ENCODE measurements at regions not wholly inside any gene's neighbourhood (a gene's known extent, or its start where the extent isn't known, plus 50 kb on each side); places are given as distances from the start of the nearest gene placed in this dataset.

DNA sequence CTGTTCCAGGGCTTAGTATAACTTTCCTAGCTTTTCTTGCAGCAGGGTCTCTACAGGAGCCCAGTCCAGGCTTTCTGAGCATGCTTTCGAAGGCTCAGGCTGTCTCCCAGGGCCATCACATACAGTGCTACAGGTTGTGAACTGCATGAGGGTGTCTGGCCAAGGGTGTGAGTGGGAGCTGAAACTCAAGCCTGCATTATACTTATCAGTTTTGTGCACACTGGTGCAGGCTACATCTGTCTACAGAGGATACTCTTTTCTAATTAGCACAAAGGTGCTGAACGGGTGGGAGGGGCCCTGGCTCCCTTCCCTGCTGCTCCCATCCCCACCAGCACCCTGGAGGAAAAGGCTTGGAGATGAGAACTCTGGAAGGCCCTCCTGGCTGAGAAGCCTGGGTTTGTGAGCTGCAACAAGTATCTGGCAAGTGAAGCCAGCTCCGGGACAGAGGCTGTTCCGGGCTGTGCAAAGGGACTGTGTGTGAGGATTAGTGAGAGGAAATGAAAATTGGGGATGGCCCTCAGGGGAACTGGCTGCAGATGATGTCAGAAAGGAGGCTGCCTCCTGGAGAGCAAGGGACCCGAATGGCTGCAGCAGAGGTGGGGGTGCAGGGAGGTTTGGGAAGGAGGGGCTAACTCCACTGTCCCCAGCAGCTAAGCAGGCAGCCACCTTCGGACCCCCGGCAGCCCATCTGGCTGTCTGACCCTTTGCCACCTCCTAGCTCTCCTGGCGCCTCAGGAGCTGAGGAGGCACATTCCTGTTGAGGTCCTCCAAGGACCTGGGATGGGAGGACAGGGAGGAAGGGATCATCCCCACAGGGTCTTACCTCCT, 68.5 kb downstream of the EFNB1 start:
- Mint-ChIP-seq H3K27me3 (no peaks in the 10 kb centered on the region), H3K36me3 (ENCODE audit: low read depth) (no peaks in the 10 kb centered on the region), H3K9me3 (no peaks in the 10 kb centered on the region), H3K4me1 (ENCODE audit: low read depth) (no peaks in the 10 kb centered on the region), H3K27ac (no peak overlapping the region), H3K4me3 (no peak overlapping the region)
- no peak for ATAC-seq
- intact Hi-C loops (cut with micrococcal nuclease) = no loop called here
- no peak for DNase-seq
- CTCF ChIA-PET = no interaction called here
- POLR2A ChIA-PET = no interaction called here
- TF ChIP-seq, protein P1, sequence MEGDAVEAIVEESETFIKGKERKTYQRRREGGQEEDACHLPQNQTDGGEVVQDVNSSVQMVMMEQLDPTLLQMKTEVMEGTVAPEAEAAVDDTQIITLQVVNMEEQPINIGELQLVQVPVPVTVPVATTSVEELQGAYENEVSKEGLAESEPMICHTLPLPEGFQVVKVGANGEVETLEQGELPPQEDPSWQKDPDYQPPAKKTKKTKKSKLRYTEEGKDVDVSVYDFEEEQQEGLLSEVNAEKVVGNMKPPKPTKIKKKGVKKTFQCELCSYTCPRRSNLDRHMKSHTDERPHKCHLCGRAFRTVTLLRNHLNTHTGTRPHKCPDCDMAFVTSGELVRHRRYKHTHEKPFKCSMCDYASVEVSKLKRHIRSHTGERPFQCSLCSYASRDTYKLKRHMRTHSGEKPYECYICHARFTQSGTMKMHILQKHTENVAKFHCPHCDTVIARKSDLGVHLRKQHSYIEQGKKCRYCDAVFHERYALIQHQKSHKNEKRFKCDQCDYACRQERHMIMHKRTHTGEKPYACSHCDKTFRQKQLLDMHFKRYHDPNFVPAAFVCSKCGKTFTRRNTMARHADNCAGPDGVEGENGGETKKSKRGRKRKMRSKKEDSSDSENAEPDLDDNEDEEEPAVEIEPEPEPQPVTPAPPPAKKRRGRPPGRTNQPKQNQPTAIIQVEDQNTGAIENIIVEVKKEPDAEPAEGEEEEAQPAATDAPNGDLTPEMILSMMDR (IDR thresholded peaks at IDR 0.05) = no peak

DNA sequence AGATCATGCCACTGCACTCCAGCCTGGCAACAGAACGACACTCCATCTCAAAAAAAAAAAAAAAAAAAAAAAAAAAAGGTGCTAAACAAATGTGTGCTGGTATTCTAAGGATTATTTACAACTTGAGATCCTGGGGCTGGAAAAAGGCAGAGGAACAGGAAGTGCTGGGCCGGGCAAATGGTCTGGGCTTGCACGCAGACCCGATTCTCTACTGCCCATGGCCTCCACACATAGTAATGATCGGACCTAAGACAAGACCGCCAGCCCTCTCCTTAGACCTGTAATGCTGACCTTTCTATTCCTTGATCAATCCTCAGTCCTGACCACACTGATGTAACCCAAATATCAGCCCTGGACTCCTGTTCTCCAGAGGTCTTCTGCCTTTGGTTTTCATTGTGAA, 67.8 kb downstream of the EFNB1 start:
- Mint-ChIP-seq H3K27me3 (no peaks in the 10 kb centered on the region), H3K9me3 (no peaks in the 10 kb centered on the region), H3K4me1 (ENCODE audit: low read depth) (no peaks in the 10 kb centered on the region), H3K4me3 (no peak overlapping the region), H3K36me3 (ENCODE audit: low read depth) (no peaks in the 10 kb centered on the region), H3K27ac (no peak overlapping the region)
- ChIA-PET POLR2A (no interaction called here), CTCF (no interaction called here)
- DNase-seq (no peak), ATAC-seq (no peak)
- TF ChIP-seq, protein P1 (IDR thresholded peaks at IDR 0.05) = no peak
- intact Hi-C loops (cut with micrococcal nuclease) = no loop called here

DNA sequence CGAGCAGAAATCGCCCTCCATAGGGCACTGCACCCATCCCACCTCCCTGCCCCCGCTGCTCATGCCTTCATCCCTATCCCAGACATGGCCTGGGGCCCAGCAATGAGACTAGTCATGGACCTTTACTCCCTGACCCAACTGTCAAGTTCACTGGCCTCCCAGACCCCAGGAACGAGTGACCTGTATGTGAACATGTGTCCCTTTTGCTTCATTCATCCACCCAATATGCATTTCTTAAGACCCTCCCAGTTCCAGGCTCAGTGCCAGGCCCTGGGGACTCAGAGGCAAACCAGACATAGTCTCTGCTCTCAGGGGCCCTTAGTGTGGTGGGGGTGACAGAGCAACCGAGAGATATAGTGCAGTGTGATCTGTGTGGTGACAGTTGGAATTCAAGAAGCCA, 67.0 kb downstream of the EFNB1 start:
- Mint-ChIP-seq H3K4me1 (ENCODE audit: low read depth) (no peaks in the 10 kb centered on the region), H3K27me3 (no peaks in the 10 kb centered on the region), H3K27ac (no peak overlapping the region), H3K36me3 (ENCODE audit: low read depth) (no peaks in the 10 kb centered on the region), H3K9me3 (no peaks in the 10 kb centered on the region), H3K4me3 (no peak overlapping the region)
- TF ChIP-seq, protein P1 (IDR thresholded peaks at IDR 0.05) = no peak
- ChIA-PET CTCF (no interaction called here), POLR2A (no interaction called here)
- no peak for DNase-seq
- no peak for ATAC-seq
- intact Hi-C loops (cut with micrococcal nuclease) = no loop called here

DNA sequence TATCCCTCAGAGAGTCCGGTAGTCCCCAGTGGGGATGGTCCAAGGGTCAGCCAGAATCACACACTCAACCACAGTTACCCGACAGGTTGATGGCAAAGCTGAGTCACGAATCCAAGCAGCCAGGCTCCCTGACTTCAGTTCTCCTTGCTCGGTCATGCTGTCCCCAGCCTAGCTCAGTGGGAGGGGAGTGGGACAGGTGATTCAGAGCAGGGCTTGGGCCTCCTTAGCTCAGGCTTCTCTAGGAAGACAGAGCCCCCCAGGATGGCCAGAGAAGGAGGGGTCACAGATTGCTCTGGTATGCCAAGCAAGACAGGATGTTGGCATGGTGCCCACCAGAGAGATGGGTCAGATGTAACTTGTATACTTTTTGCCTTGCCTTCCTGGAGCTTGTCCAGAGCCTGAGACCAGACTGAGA, 66.5 kb downstream of the EFNB1 start:
- H3K9me3 Mint-ChIP-seq = no peaks in the 10 kb centered on the region
- intact Hi-C loops (cut with micrococcal nuclease) = no loop called here

More for the DNA sequence above, 66.5 kb downstream of the EFNB1 start:
- TF ChIP-seq, protein P1 (IDR thresholded peaks at IDR 0.05) = no peak
- DNase-seq (peak; percentile 5), ATAC-seq (peak; percentile 24)
- Mint-ChIP-seq H3K4me1 (ENCODE audit: low read depth) (no peaks in the 10 kb centered on the region), H3K27ac (no peak overlapping the region), H3K4me3 (no peak overlapping the region), H3K36me3 (ENCODE audit: low read depth) (no peaks in the 10 kb centered on the region), H3K27me3 (no peaks in the 10 kb centered on the region)
- ChIA-PET CTCF (no interaction called here), POLR2A (no interaction called here)

Data from activated CD8-positive, alpha-beta T cell treated with anti-CD3 and anti-CD28 coated beads for 36 hours (primary cell).